ENCODE measurements at regions not wholly inside any gene's neighbourhood (a gene's known extent, or its start where the extent isn't known, plus 50 kb on each side); places are given as distances from the start of the nearest gene placed in this dataset.

DNA sequence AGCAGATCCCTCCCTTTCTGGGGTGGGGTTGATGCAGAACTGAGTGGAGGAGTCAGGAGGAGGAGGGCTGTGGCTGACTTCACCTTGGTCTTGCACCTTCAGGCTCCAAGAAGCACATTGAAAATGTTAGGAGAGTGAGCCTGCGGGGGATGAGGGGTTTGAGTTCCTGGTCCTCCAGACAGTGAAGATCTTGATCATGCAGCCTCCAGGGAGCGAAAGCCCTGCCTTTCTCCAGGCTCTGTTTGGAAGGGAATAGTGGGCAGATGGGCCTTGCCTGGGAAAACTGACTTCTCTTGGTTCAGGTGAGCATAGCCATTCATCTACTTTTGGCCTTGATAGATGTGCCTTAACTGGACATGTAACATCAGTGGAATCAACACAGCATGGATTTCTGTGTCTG, 267.6 kb upstream of the B3GAT1 start:
- TF ChIP-seq CTCF (IDR thresholded peaks at IDR 0.05; ENCODE audit: low read depth, low read length): no peak
- TF ChIP-seq, protein P1, sequence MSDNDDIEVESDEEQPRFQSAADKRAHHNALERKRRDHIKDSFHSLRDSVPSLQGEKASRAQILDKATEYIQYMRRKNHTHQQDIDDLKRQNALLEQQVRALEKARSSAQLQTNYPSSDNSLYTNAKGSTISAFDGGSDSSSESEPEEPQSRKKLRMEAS (IDR thresholded peaks at IDR 0.05; ENCODE audit: low read depth, low read length): no peak
- no peak for TF ChIP-seq POLR2A (IDR thresholded peaks at IDR 0.05; ENCODE audit: extremely low read depth, insufficient read length)
- TF ChIP-seq MYC (IDR thresholded peaks at IDR 0.05; ENCODE audit: low read depth, low read length): no peak

Measured in NB4 (cell line).